SK-N-SH (cell line): ENCODE measurements at regions not wholly inside any gene's neighbourhood (a gene's known extent, or its start where the extent isn't known, plus 50 kb on each side); places are given as distances from the start of the nearest gene placed in this dataset.

ENCODE experiments used
- CTCF ChIA-PET: fragments of 300-600, 350-600 bp; formaldehyde crosslinking; extraction: SDS; loops from one replicate; lab custom pipeline; 2021; lab: Yijun Ruan, JAX
- POLR2A ChIA-PET: fragments of 350-600 bp; sonication (Branson Sonifier 250); formaldehyde crosslinking; extraction: SDS; loops from one replicate; lab custom pipeline; 2020; ENCODE audit warnings: antibody characterized with exemption, inconsistent platforms; lab: Yijun Ruan, JAX
- DNase-seq: peaks from one replicate; pipeline ENCODE4 v3.0.0; 2012
- H2AFZ ChIP-seq: fragments of 200-600 bp; sonication (generic); 2 replicates; pipeline ENCODE4 v1.8.1; 2016; ENCODE audit warnings: antibody characterized with exemption, mild to moderate bottlenecking, low read depth
- H3F3A ChIP-seq: fragments of 200-600 bp; sonication (generic); replicated peaks from 2 replicates; pipeline ENCODE3; 2016; ENCODE audit warnings: antibody characterized with exemption, mild to moderate bottlenecking; ENCODE audit not compliant: insufficient read depth
- H3K27ac ChIP-seq, 2 experiments: fragments of 200-500 bp in 1 of 2; fragments of 200-600 bp in 1 of 2; sonication (Bioruptor generic) in 1 of 2; sonication (generic), shearing (Covaris generic) in 1 of 2; 2 replicates each; pipeline versions ENCODE4 v1.5.1 to v1.6.1; 2014 to 2016; ENCODE audit warnings: low read depth in 2 of 2, inconsistent platforms in 1 of 2, low read length in 1 of 2, mild to moderate bottlenecking in 1 of 2, mixed read lengths in 1 of 2
- H3K27me3 ChIP-seq: fragments of 200-600 bp; sonication (generic), shearing (Covaris generic); 2 replicates; pipeline ENCODE4 v1.6.1; 2016; ENCODE audit warnings: mixed run types; ENCODE audit not compliant: insufficient read depth
- H3K36me3 ChIP-seq, 2 experiments: fragments of 200-500 bp in 1 of 2; fragments of 200-600 bp in 1 of 2; sonication (Bioruptor generic) in 1 of 2; sonication (generic) in 1 of 2; replicated peaks in 1 of 2; 2 replicates each; pipeline versions ENCODE3 to v1.5.1; 2014 to 2016; ENCODE audit warnings: low read length in 1 of 2, mild to moderate bottlenecking in 1 of 2; ENCODE audit not compliant: insufficient read depth in 2 of 2, control insufficient read depth in 1 of 2
- H3K4me1 ChIP-seq, 2 experiments: fragments of 200-500 bp in 1 of 2; fragments of 200-600 bp in 1 of 2; sonication (Bioruptor generic) in 1 of 2; sonication (generic), shearing (Covaris generic) in 1 of 2; 2 replicates each; pipeline versions ENCODE4 v1.5.1 to v1.6.1; 2014 to 2016; ENCODE audit warnings: low read depth in 1 of 2, low read length in 1 of 2, mixed run types in 1 of 2; ENCODE audit not compliant: insufficient read depth in 2 of 2, control insufficient read depth in 1 of 2
- H3K4me2 ChIP-seq: fragments of 200-600 bp; sonication (generic), shearing (Covaris generic); 2 replicates; pipeline ENCODE4 v1.6.1; 2017; ENCODE audit warnings: mixed run types
- H3K4me3 ChIP-seq, 2 experiments: fragments of 200-500 bp in 1 of 2; fragments of 200-600 bp in 1 of 2; sonication (Bioruptor generic) in 1 of 2; sonication (generic), shearing (Covaris generic) in 1 of 2; 2 replicates each; pipeline versions ENCODE4 v1.5.1 to v1.8.1; 2014 to 2016; ENCODE audit warnings: low read depth in 2 of 2, inconsistent platforms in 1 of 2, low read length in 1 of 2, mild to moderate bottlenecking in 1 of 2, mixed read lengths in 1 of 2, moderate library complexity in 1 of 2
- H3K79me2 ChIP-seq: fragments of 200-600 bp; sonication (generic); 2 replicates; pipeline ENCODE4 v1.8.1; 2017; ENCODE audit warnings: mild to moderate bottlenecking; ENCODE audit not compliant: insufficient read depth
- H3K9ac ChIP-seq: fragments of 200-600 bp; sonication (generic); 2 replicates; pipeline ENCODE4 v1.6.1; 2017; ENCODE audit warnings: mixed run types
- H3K9me2 ChIP-seq: fragments of 200-600 bp; sonication (generic); 2 replicates; pipeline ENCODE4 v1.6.1; 2017; ENCODE audit warnings: mixed run types
- H3K9me3 ChIP-seq: fragments of 200-600 bp; sonication (generic); 2 replicates; pipeline ENCODE4 v1.6.1; 2017; ENCODE audit warnings: mixed run types, mild to moderate bottlenecking, moderate library complexity
- H4K20me1 ChIP-seq: fragments of 200-600 bp; sonication (generic); 2 replicates; pipeline ENCODE4 v1.6.1; 2017; ENCODE audit warnings: mild to moderate bottlenecking, mixed run types; ENCODE audit not compliant: insufficient read depth
- ELF1 ChIP-seq: IDR thresholded peaks from 2 replicates; pipeline ENCODE4 v1.4.0; 2012
- EZH2phosphoT487 ChIP-seq: fragments of 200-600 bp; sonication (generic); IDR thresholded peaks from 2 replicates; pipeline ENCODE4 v1.6.1; 2017; ENCODE audit warnings: low read depth, mixed run types, mild to moderate bottlenecking, antibody characterized with exemption, moderate library complexity, borderline replicate concordance
- FOXJ3 ChIP-seq: sonication (generic); formaldehyde crosslinking; IDR thresholded peaks from 2 replicates; pipeline ENCODE4 v1.5.1; 2020; ENCODE audit warnings: mild to moderate bottlenecking, missing genetic modification reagents
- FOXM1 ChIP-seq: IDR thresholded peaks from 2 replicates; pipeline ENCODE4 v1.4.0; 2012; ENCODE audit warnings: low read depth, mild to moderate bottlenecking
- GATA2 ChIP-seq: sonication (generic); formaldehyde crosslinking; IDR thresholded peaks from 2 replicates; pipeline ENCODE4 v1.5.0; 2020; ENCODE audit warnings: mild to moderate bottlenecking, missing genetic modification reagents
- NFIC ChIP-seq: IDR thresholded peaks from 2 replicates; pipeline ENCODE4 v1.4.0; 2012; ENCODE audit warnings: borderline replicate concordance
- NRF1 ChIP-seq: IDR thresholded peaks from 2 replicates; pipeline ENCODE4 v1.6.1; 2012; ENCODE audit warnings: low read depth, mild to moderate bottlenecking, low read length
- POLR2AphosphoS5 ChIP-seq: IDR thresholded peaks from 2 replicates; pipeline ENCODE4 v1.6.1; 2012; ENCODE audit warnings: low read depth, low read length
- RAD21 ChIP-seq: IDR thresholded peaks from 2 replicates; pipeline ENCODE4 v1.6.1; 2012; ENCODE audit warnings: mild to moderate bottlenecking, low read length
- RCOR1 ChIP-seq: fragments of 150-350 bp; IDR thresholded peaks from 2 replicates; pipeline ENCODE4 v1.6.1; 2017; ENCODE audit warnings: antibody characterized with exemption, low read length
- RFX5 ChIP-seq: IDR thresholded peaks from 2 replicates; pipeline ENCODE4 v1.6.1; 2012; ENCODE audit warnings: mild to moderate bottlenecking, improper control_type of control experiment, low read length
- SIN3A ChIP-seq: IDR thresholded peaks from 2 replicates; pipeline ENCODE4 v1.6.1; 2012; ENCODE audit warnings: low read depth, mild to moderate bottlenecking, low read length, moderate library complexity, borderline replicate concordance
- TAF1 ChIP-seq: IDR thresholded peaks from 2 replicates; pipeline ENCODE4 v1.6.1; 2012; ENCODE audit warnings: low read depth, mild to moderate bottlenecking, low read length, moderate library complexity, borderline replicate concordance
- TCF12 ChIP-seq: IDR thresholded peaks from 2 replicates; pipeline ENCODE4 v1.4.0; 2012
- TEAD4 ChIP-seq: IDR thresholded peaks from 2 replicates; pipeline ENCODE4 v1.4.0; 2012; ENCODE audit warnings: mild to moderate bottlenecking, borderline replicate concordance; ENCODE audit not compliant: insufficient read depth
- TF ChIP-seq, protein P1 (sequence below): fragments of 150-350 bp; IDR thresholded peaks from 2 replicates; pipeline ENCODE4 v1.6.1; 2017; ENCODE audit warnings: antibody characterized with exemption, low read length, low read depth, borderline replicate concordance
- TF ChIP-seq, protein P2 (sequence below): fragments of 200-600 bp; sonication (generic); IDR thresholded peaks from 2 replicates; pipeline ENCODE4 v1.6.1; 2017; ENCODE audit warnings: antibody characterized with exemption, mild to moderate bottlenecking, moderate library complexity
- TF ChIP-seq, protein P3 (sequence below): IDR thresholded peaks from 2 replicates; pipeline ENCODE4 v1.4.0; 2012; ENCODE audit warnings: low read depth, borderline replicate concordance
- TF ChIP-seq, protein P4 (sequence below): IDR thresholded peaks from 2 replicates; pipeline ENCODE4 v1.6.1; 2012; ENCODE audit warnings: mild to moderate bottlenecking, low read depth, low read length, moderate library complexity
- TF ChIP-seq, protein P5 (sequence below): IDR thresholded peaks from 2 replicates; pipeline ENCODE4 v1.4.0; 2012; ENCODE audit warnings: low read depth

DNA sequence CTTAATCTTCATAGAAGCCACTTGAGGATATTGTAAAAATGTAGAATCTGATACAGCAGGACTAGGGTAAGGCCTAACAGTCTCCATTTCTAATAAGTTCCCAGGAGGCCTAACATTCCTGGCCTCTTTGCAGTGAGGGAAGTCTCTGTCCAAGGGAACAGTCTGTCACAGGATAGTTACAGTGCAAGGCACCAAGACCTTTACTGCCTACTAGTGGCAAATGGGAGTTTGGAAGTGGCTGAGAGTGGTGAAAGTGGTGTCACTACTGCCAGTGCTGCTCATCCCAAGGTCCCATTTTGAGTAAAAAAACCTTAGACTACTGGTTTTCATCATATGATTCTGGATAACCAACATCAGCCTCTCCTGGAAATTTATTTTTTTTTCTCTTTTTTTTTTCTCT, 619.5 kb upstream of the SEMA3D start:
- H3K9ac ChIP-seq: no peak overlapping the region
- H3K27ac ChIP-seq: no peak overlapping the region
- no peak overlapping the region for H3K4me2 ChIP-seq
- H3K4me1 ChIP-seq: no peaks in the 10 kb centered on the region
- DNase-seq: no peak
- ChIA-PET CTCF (interaction anchor here (0.6 to 1.7 kb wide), 3 partner anchors 20 to 355 kb away, joined by 3 to 4 read pairs (median 3); no protein-coding TSS in a partner anchor), POLR2A (interaction anchor here (0.7 kb wide), 1 partner anchor 726 kb away, joined by 3 read pairs; no protein-coding TSS in a partner anchor)
- H3K36me3 ChIP-seq: no peaks in the 10 kb centered on the region
- H3K9me2 ChIP-seq: no peaks in the 10 kb centered on the region
- H4K20me1 ChIP-seq: no peaks in the 10 kb centered on the region
- no peaks in the 10 kb centered on the region for H3K27me3 ChIP-seq
- no peaks in the 10 kb centered on the region for H3F3A ChIP-seq
- H3K4me3 ChIP-seq: no peak overlapping the region
- no peaks in the 10 kb centered on the region for H3K79me2 ChIP-seq
- no peaks in the 10 kb centered on the region for H3K9me3 ChIP-seq
- no peak overlapping the region for H2AFZ ChIP-seq
- no peak for TF ChIP-seq NFIC
- no peak for TF ChIP-seq FOXM1
- TF ChIP-seq RCOR1: no peak
- TF ChIP-seq, protein P1, sequence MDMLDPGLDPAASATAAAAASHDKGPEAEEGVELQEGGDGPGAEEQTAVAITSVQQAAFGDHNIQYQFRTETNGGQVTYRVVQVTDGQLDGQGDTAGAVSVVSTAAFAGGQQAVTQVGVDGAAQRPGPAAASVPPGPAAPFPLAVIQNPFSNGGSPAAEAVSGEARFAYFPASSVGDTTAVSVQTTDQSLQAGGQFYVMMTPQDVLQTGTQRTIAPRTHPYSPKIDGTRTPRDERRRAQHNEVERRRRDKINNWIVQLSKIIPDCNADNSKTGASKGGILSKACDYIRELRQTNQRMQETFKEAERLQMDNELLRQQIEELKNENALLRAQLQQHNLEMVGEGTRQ: no peak
- TF ChIP-seq, protein P2, sequence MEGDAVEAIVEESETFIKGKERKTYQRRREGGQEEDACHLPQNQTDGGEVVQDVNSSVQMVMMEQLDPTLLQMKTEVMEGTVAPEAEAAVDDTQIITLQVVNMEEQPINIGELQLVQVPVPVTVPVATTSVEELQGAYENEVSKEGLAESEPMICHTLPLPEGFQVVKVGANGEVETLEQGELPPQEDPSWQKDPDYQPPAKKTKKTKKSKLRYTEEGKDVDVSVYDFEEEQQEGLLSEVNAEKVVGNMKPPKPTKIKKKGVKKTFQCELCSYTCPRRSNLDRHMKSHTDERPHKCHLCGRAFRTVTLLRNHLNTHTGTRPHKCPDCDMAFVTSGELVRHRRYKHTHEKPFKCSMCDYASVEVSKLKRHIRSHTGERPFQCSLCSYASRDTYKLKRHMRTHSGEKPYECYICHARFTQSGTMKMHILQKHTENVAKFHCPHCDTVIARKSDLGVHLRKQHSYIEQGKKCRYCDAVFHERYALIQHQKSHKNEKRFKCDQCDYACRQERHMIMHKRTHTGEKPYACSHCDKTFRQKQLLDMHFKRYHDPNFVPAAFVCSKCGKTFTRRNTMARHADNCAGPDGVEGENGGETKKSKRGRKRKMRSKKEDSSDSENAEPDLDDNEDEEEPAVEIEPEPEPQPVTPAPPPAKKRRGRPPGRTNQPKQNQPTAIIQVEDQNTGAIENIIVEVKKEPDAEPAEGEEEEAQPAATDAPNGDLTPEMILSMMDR: peak; percentile 29; the same call in 1 of the 2 replicates

DNA sequence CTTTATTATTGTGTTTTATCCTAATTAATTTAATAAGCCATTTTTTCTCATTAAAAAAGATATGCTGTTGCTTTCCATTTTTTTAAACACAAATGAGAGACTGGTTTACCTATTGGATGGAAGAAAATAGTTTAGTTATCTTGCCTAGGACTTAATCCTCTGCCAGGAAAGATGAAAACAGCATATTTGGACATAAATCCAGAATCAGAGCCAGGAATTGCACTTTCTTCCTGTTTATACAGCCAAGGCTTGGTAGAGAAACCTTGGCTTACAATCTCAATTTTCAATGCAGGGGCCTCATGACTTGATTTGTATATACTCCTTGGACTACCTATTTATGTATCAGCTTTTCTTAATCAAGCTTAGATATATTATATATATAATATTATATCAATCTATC, 618.8 kb upstream of the SEMA3D start:
- H3K4me3 ChIP-seq: no peak overlapping the region
- H3K79me2 ChIP-seq: no peaks in the 10 kb centered on the region
- no peaks in the 10 kb centered on the region for H3F3A ChIP-seq
- TF ChIP-seq, protein P3, sequence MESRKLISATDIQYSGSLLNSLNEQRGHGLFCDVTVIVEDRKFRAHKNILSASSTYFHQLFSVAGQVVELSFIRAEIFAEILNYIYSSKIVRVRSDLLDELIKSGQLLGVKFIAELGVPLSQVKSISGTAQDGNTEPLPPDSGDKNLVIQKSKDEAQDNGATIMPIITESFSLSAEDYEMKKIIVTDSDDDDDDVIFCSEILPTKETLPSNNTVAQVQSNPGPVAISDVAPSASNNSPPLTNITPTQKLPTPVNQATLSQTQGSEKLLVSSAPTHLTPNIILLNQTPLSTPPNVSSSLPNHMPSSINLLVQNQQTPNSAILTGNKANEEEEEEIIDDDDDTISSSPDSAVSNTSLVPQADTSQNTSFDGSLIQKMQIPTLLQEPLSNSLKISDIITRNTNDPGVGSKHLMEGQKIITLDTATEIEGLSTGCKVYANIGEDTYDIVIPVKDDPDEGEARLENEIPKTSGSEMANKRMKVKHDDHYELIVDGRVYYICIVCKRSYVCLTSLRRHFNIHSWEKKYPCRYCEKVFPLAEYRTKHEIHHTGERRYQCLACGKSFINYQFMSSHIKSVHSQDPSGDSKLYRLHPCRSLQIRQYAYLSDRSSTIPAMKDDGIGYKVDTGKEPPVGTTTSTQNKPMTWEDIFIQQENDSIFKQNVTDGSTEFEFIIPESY: no peak
- TF ChIP-seq GATA2 (CRISPR knock-in tag) (no peak), TEAD4 (no peak), NFIC (no peak), NRF1 (no peak), ELF1 (no peak), TCF12 (no peak), POLR2AphosphoS5 (no peak), RAD21 (no peak), EZH2phosphoT487 (no peak), SIN3A (no peak), FOXJ3 (CRISPR knock-in tag) (no peak), RFX5 (no peak), TAF1 (no peak), FOXM1 (no peak)
- TF ChIP-seq, protein P4, sequence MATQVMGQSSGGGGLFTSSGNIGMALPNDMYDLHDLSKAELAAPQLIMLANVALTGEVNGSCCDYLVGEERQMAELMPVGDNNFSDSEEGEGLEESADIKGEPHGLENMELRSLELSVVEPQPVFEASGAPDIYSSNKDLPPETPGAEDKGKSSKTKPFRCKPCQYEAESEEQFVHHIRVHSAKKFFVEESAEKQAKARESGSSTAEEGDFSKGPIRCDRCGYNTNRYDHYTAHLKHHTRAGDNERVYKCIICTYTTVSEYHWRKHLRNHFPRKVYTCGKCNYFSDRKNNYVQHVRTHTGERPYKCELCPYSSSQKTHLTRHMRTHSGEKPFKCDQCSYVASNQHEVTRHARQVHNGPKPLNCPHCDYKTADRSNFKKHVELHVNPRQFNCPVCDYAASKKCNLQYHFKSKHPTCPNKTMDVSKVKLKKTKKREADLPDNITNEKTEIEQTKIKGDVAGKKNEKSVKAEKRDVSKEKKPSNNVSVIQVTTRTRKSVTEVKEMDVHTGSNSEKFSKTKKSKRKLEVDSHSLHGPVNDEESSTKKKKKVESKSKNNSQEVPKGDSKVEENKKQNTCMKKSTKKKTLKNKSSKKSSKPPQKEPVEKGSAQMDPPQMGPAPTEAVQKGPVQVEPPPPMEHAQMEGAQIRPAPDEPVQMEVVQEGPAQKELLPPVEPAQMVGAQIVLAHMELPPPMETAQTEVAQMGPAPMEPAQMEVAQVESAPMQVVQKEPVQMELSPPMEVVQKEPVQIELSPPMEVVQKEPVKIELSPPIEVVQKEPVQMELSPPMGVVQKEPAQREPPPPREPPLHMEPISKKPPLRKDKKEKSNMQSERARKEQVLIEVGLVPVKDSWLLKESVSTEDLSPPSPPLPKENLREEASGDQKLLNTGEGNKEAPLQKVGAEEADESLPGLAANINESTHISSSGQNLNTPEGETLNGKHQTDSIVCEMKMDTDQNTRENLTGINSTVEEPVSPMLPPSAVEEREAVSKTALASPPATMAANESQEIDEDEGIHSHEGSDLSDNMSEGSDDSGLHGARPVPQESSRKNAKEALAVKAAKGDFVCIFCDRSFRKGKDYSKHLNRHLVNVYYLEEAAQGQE: no peak
- TF ChIP-seq, protein P5, sequence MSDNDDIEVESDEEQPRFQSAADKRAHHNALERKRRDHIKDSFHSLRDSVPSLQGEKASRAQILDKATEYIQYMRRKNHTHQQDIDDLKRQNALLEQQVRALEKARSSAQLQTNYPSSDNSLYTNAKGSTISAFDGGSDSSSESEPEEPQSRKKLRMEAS: no peak
- no peak overlapping the region for H3K27ac ChIP-seq
- H3K4me2 ChIP-seq: no peak overlapping the region
- no peaks in the 10 kb centered on the region for H4K20me1 ChIP-seq
- H3K4me1 ChIP-seq: no peaks in the 10 kb centered on the region
- POLR2A ChIA-PET: interaction anchor here (0.7 kb wide), 1 partner anchor 725 kb away, joined by 3 read pairs; no protein-coding TSS in a partner anchor
- H3K9me3 ChIP-seq: no peaks in the 10 kb centered on the region
- no peak overlapping the region for H2AFZ ChIP-seq
- no peaks in the 10 kb centered on the region for H3K27me3 ChIP-seq
- CTCF ChIA-PET: interaction anchor here (0.6 to 2.9 kb wide), 4 partner anchors 21 to 354 kb away, joined by 3 to 11 read pairs (median 4); no protein-coding TSS in a partner anchor
- no peak overlapping the region for H3K9ac ChIP-seq
- DNase-seq: no peak
- H3K9me2 ChIP-seq: no peaks in the 10 kb centered on the region
- H3K36me3 ChIP-seq: no peaks in the 10 kb centered on the region
